ENCODE measurements at regions not wholly inside any gene's neighbourhood (a gene's known extent, or its start where the extent isn't known, plus 50 kb on each side); places are given as distances from the start of the nearest gene placed in this dataset.

DNA sequence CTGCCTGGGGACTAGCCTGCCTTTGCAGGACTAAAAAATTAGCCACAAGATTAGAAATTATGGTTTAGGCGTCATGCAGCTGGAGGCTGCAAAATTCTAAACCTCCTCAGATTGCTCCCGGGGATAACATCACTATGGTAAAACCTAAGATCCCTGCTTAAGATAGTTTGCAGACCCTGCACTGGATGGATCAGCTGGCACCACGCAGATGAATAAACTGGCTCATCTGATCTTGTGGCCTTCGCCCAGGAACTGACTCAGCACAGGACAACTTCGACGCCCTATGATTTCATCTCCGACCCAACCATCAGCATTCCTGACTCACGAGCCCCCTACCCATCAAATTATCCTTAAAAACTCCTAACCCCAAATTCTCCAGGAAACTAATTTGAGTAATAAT lies 482.4 kb downstream of the SPRY1 start:
- no peaks in the 10 kb centered on the region for H3K4me1 ChIP-seq
- no peak for TF ChIP-seq POLR2AphosphoS5 (IDR thresholded peaks at IDR 0.05)
- 96 to 98% methylated on average over 8 of the region's 8 CpGs for WGBS, 2 donors
- no peak overlapping the region for H3K4me3 ChIP-seq
- no peaks in the 10 kb centered on the region for H3K36me3 ChIP-seq
- ATAC-seq (ENCODE audit: low FRiP score in 2 of 2) = no peak
- no peaks in the 10 kb centered on the region for H3K9me3 ChIP-seq
- H3K27ac ChIP-seq = no peak overlapping the region
- DNase-seq = no peak
- no peaks in the 10 kb centered on the region for H3K27me3 ChIP-seq

- DNase-seq = no peak
- WGBS, 2 donors = 57 to 59% methylated on average over 3 of the region's 3 CpGs
- H3K4me1 ChIP-seq = no peaks in the 10 kb centered on the region
- no peak for ATAC-seq (ENCODE audit: low FRiP score in 2 of 2)
- H3K27ac ChIP-seq = no peak overlapping the region
- H3K36me3 ChIP-seq = no peaks in the 10 kb centered on the region
- TF ChIP-seq, protein P1, sequence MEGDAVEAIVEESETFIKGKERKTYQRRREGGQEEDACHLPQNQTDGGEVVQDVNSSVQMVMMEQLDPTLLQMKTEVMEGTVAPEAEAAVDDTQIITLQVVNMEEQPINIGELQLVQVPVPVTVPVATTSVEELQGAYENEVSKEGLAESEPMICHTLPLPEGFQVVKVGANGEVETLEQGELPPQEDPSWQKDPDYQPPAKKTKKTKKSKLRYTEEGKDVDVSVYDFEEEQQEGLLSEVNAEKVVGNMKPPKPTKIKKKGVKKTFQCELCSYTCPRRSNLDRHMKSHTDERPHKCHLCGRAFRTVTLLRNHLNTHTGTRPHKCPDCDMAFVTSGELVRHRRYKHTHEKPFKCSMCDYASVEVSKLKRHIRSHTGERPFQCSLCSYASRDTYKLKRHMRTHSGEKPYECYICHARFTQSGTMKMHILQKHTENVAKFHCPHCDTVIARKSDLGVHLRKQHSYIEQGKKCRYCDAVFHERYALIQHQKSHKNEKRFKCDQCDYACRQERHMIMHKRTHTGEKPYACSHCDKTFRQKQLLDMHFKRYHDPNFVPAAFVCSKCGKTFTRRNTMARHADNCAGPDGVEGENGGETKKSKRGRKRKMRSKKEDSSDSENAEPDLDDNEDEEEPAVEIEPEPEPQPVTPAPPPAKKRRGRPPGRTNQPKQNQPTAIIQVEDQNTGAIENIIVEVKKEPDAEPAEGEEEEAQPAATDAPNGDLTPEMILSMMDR (IDR thresholded peaks at IDR 0.05) = no peak
- TF ChIP-seq EP300 (IDR thresholded peaks at IDR 0.05) (no peak), POLR2AphosphoS5 (IDR thresholded peaks at IDR 0.05) (no peak), POLR2A (IDR thresholded peaks at IDR 0.05) (no peak)
- no peaks in the 10 kb centered on the region for H3K27me3 ChIP-seq
- peaks cover 0 to 4% (median 0%) of the 10 kb centered on the region in 4 donors for H3K9me3 ChIP-seq
- no peak overlapping the region for H3K4me3 ChIP-seq
Measured at GRCh38 chr4:123880631-123881030, 484.0 kb downstream of the SPRY1 start.

DNA sequence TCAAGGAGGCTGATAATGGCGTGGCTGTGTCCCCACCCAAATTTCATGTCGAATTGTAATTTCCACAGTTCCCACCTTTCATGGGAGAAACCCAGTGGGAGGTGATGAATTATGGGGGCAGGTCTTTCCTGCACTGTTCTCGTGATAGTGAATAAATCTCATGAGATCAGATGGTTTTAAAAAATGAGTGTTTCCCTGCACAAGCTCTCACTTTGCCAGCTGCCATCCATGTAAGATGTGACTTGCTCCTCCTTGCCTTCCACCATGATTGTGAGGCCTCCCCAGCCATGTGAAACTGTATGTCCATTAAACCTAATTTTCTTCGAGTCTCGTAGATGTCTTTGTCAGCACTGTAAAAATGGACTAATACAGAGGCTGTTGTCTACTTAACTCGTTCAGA lies 488.3 kb downstream of the SPRY1 start:
- H3K4me3 ChIP-seq = no peak overlapping the region
- H3K27me3 ChIP-seq = no peaks in the 10 kb centered on the region
- DNase-seq (no peak), ATAC-seq (ENCODE audit: low FRiP score in 2 of 2) (no peak)
- H3K9me3 ChIP-seq = peaks cover 0 to 4% (median 0%) of the 10 kb centered on the region in 4 donors
- no peak overlapping the region for H3K27ac ChIP-seq
- WGBS, 2 donors = 90 to 95% methylated on average over 6 of the region's 6 CpGs
- H3K4me1 ChIP-seq = no peaks in the 10 kb centered on the region
- TF ChIP-seq EP300 (IDR thresholded peaks at IDR 0.05) = no peak
- TF ChIP-seq POLR2AphosphoS5 (IDR thresholded peaks at IDR 0.05) = no peak
- TF ChIP-seq, protein P1 (IDR thresholded peaks at IDR 0.05) = no peak
- TF ChIP-seq POLR2A (IDR thresholded peaks at IDR 0.05) = no peak
- no peaks in the 10 kb centered on the region for H3K36me3 ChIP-seq

DNA sequence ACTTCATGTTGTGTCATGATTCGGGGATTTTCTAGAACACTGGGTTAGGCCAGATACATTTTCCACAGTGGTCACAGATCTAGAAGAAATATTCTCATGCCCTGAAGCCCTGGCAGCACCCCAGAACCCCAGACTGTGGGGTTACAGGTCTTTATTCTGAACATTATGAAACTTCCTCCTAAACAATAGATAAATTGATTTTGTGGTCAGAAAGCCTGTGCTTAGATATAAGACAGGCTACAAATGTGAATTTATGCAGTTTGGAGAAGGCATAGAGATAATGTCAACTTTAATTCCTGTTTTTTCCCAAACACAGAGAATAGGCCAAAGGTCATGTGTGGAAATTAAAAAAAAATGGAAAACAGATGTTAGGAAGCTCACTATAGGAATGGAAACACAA lies 492.9 kb downstream of the SPRY1 start:
- no peak for ATAC-seq (ENCODE audit: low FRiP score in 2 of 2)
- H3K4me1 ChIP-seq = peaks cover 5 to 12% (median 10%) of the 10 kb centered on the region in 4 donors
- H3K27ac ChIP-seq = peak overlapping the region in 1 of 4 donors; percentile 38
- TF ChIP-seq, protein P1 (IDR thresholded peaks at IDR 0.05) = no peak
- no peak for TF ChIP-seq EP300 (IDR thresholded peaks at IDR 0.05)
- no peak for TF ChIP-seq POLR2AphosphoS5 (IDR thresholded peaks at IDR 0.05)
- TF ChIP-seq POLR2A (IDR thresholded peaks at IDR 0.05) = no peak
- no peaks in the 10 kb centered on the region for H3K27me3 ChIP-seq
- 61 to 81% methylated on average over 1 of the region's 1 CpG for WGBS, 2 donors
- DNase-seq = no peak
- H3K4me3 ChIP-seq = no peak overlapping the region
- peaks cover 0 to 4% (median 0%) of the 10 kb centered on the region in 4 donors for H3K9me3 ChIP-seq
- H3K36me3 ChIP-seq = no peaks in the 10 kb centered on the region

- WGBS, 2 donors = 96 to 97% methylated on average over 3 of the region's 3 CpGs
- TF ChIP-seq, protein P1 (IDR thresholded peaks at IDR 0.05) = no peak
- TF ChIP-seq POLR2A (IDR thresholded peaks at IDR 0.05) (no peak), EP300 (IDR thresholded peaks at IDR 0.05) (no peak), POLR2AphosphoS5 (IDR thresholded peaks at IDR 0.05) (no peak)
Measured at GRCh38 chr4:123890889-123891288, 494.3 kb downstream of the SPRY1 start.

More at GRCh38 chr4:123890889-123891288, 494.3 kb downstream of the SPRY1 start:
- Histone ChIP-seq H3K4me1 (peaks cover 5 to 12% (median 10%) of the 10 kb centered on the region in 4 donors), H3K36me3 (no peaks in the 10 kb centered on the region), H3K9me3 (no peaks in the 10 kb centered on the region), H3K27ac (no peak overlapping the region), H3K27me3 (no peaks in the 10 kb centered on the region), H3K4me3 (no peak overlapping the region)
- ATAC-seq (ENCODE audit: low FRiP score in 2 of 2) (no peak), DNase-seq (no peak)

Data from upper lobe of left lung (tissue), 6 donors.